Glutamatergic neuron (in vitro differentiated cells): ENCODE measurements at regions not wholly inside any gene's neighbourhood (a gene's known extent, or its start where the extent isn't known, plus 50 kb on each side); places are given as distances from the start of the nearest gene placed in this dataset.
"Not testable (repeated sequence)": the region's sequence is repeated elsewhere in the genome, so short reads cannot be mapped to it uniquely, and the experiment has no call there.

ENCODE experiments used
- DNase-seq: peaks from one replicate; pipeline ENCODE4 v3.0.0; 2022
- H3K27ac Mint-ChIP-seq: one replicate; pipeline ENCODE4 v1.8.0; 2020; ENCODE audit warnings: mild to moderate bottlenecking, mixed read lengths, inconsistent platforms; ENCODE audit not compliant: unreplicated experiment
- H3K27me3 Mint-ChIP-seq: one replicate; pipeline ENCODE4 v1.8.0; 2020; ENCODE audit warnings: mild to moderate bottlenecking, moderate library complexity, mixed read lengths, inconsistent platforms; ENCODE audit not compliant: unreplicated experiment
- H3K36me3 Mint-ChIP-seq: one replicate; pipeline ENCODE4 v1.8.0; 2020; ENCODE audit warnings: mild to moderate bottlenecking, mixed read lengths, inconsistent platforms; ENCODE audit not compliant: unreplicated experiment
- H3K4me1 Mint-ChIP-seq: one replicate; pipeline ENCODE4 v1.8.0; 2020; ENCODE audit warnings: mild to moderate bottlenecking, low read depth, mixed read lengths, inconsistent platforms; ENCODE audit not compliant: unreplicated experiment
- H3K4me3 Mint-ChIP-seq: one replicate; pipeline ENCODE4 v1.8.0; 2020; ENCODE audit warnings: mild to moderate bottlenecking, mixed read lengths, inconsistent platforms; ENCODE audit not compliant: unreplicated experiment
- H3K9me3 Mint-ChIP-seq: one replicate; pipeline ENCODE4 v1.8.0; 2020; ENCODE audit warnings: mild to moderate bottlenecking, moderate library complexity, mixed read lengths, inconsistent platforms; ENCODE audit not compliant: unreplicated experiment
- TF ChIP-seq, protein P1 (sequence below): fragments of 200-600 bp; sonication (generic); IDR thresholded peaks from one replicate; pipeline ENCODE4 v1.5.0; 2021; ENCODE audit not compliant: partially characterized antibody, unreplicated experiment

- no peak overlapping the region for H3K4me3 Mint-ChIP-seq
- H3K4me1 Mint-ChIP-seq: no peaks in the 10 kb centered on the region
- peaks cover 2% of the 10 kb centered on the region for H3K9me3 Mint-ChIP-seq
- peaks cover 4% of the 10 kb centered on the region for H3K36me3 Mint-ChIP-seq
- H3K27me3 Mint-ChIP-seq: no peaks in the 10 kb centered on the region
- no peak for DNase-seq
- H3K27ac Mint-ChIP-seq: no peak overlapping the region
- TF ChIP-seq, protein P1, sequence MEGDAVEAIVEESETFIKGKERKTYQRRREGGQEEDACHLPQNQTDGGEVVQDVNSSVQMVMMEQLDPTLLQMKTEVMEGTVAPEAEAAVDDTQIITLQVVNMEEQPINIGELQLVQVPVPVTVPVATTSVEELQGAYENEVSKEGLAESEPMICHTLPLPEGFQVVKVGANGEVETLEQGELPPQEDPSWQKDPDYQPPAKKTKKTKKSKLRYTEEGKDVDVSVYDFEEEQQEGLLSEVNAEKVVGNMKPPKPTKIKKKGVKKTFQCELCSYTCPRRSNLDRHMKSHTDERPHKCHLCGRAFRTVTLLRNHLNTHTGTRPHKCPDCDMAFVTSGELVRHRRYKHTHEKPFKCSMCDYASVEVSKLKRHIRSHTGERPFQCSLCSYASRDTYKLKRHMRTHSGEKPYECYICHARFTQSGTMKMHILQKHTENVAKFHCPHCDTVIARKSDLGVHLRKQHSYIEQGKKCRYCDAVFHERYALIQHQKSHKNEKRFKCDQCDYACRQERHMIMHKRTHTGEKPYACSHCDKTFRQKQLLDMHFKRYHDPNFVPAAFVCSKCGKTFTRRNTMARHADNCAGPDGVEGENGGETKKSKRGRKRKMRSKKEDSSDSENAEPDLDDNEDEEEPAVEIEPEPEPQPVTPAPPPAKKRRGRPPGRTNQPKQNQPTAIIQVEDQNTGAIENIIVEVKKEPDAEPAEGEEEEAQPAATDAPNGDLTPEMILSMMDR: no peak
These were observed 153.4 kb upstream of the MME start for GRCh38 chr3:154926721-154927120.

- DNase-seq: no peak
- Mint-ChIP-seq H3K9me3 (peaks cover 2% of the 10 kb centered on the region), H3K4me3 (no peak overlapping the region), H3K4me1 (no peaks in the 10 kb centered on the region), H3K27me3 (no peaks in the 10 kb centered on the region), H3K27ac (no peak overlapping the region), H3K36me3 (peaks cover 7% of the 10 kb centered on the region)
- TF ChIP-seq, protein P1: no peak
These were observed 158.8 kb upstream of the MME start for GRCh38 chr3:154921351-154921750.

- Mint-ChIP-seq H3K27me3 (no peaks in the 10 kb centered on the region), H3K4me3 (no peak overlapping the region), H3K27ac (no peak overlapping the region), H3K4me1 (no peaks in the 10 kb centered on the region), H3K9me3 (peaks cover 2% of the 10 kb centered on the region), H3K36me3 (peaks cover 7% of the 10 kb centered on the region)
- DNase-seq: no peak
- TF ChIP-seq, protein P1: no peak
These were observed 160.9 kb upstream of the MME start for GRCh38 chr3:154919226-154919625.

DNA sequence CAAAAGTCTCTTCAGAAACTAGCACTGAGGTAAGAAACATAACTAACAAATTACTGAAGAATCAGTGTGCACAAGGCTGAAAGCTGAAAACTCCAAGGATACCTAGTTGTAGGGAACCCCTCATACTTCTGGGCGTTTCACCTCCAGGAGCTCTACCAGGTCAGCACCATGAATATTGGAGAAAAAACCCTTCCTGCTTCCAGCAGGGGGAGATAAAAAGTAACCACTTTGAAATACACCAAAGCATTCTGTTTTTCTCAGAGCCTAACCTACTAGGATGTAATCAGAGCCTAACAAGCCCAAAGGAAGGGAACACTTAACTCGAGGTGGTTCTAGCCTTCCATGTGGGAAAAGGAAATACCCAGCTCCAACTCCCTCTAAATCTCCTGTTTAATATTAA, 175.8 kb upstream of the MME start:
- TF ChIP-seq, protein P1: peak; percentile 61
- Mint-ChIP-seq H3K4me1 (no peaks in the 10 kb centered on the region), H3K27ac (no peak overlapping the region), H3K27me3 (no peaks in the 10 kb centered on the region), H3K4me3 (no peak overlapping the region), H3K9me3 (peaks cover 2% of the 10 kb centered on the region), H3K36me3 (no peaks in the 10 kb centered on the region)
- no peak for DNase-seq

GRCh38 chr3:154902495-154902894, 177.6 kb upstream of the MME start:
- DNase-seq, H3K9me3 Mint-ChIP-seq, H3K36me3 Mint-ChIP-seq, H3K4me1 Mint-ChIP-seq, H3K4me3 Mint-ChIP-seq, H3K27ac Mint-ChIP-seq, H3K27me3 Mint-ChIP-seq: not testable (repeated sequence)

DNA sequence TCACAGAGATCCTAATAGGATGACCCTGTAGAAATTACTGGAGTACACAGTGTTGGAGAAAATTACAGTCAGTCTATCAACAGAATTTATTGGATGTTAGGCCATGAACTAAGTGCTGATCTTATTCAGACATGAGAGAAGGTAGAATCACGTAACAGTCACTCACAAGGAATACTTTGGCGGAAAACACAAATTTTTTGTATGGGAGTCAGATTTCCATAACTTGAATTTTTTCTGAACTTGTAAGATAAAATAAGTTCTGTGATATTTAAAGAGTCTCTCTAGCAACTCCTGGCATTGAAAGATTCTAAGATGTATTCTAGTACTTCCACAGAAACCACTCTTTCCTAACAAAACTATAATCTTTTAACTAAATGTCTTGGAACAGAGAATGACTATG, 178.8 kb upstream of the MME start:
- no peaks in the 10 kb centered on the region for H3K27me3 Mint-ChIP-seq
- TF ChIP-seq, protein P1: no peak
- no peaks in the 10 kb centered on the region for H3K4me1 Mint-ChIP-seq
- peaks cover 2% of the 10 kb centered on the region for H3K9me3 Mint-ChIP-seq
- H3K36me3 Mint-ChIP-seq: no peaks in the 10 kb centered on the region
- no peak overlapping the region for H3K4me3 Mint-ChIP-seq
- DNase-seq: no peak
- H3K27ac Mint-ChIP-seq: no peak overlapping the region
